ENCODE measurements at regions not wholly inside any gene's neighbourhood (a gene's known extent, or its start where the extent isn't known, plus 50 kb on each side); places are given as distances from the start of the nearest gene placed in this dataset.
A peak's percentile ranks its signal among the peaks of the same experiment; 100 is the strongest.

DNA sequence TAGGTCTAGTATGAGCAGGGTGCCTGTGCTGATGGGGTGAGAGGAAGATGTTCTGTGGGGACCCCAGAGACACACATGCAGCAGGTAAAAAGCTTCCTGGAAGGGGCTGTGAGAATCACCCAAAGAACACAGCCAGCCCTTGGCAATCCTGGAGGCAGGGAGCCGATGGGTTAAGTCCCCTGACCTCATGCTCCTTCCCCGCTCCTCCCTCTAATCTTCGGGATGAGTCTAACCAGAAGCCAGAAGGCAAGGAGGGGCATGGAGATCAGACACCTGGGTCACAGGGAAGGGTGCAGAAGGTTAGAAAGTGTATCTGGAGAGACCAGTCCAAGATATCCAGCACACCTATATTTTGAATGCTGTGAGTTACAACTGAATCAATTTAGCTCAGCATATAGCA lies 274.1 kb upstream of the PAPPA start:
- no peak overlapping the region for H3K4me3 ChIP-seq (ENCODE audit: control insufficient read depth, low read depth, low read length)
- TF ChIP-seq, protein P1, sequence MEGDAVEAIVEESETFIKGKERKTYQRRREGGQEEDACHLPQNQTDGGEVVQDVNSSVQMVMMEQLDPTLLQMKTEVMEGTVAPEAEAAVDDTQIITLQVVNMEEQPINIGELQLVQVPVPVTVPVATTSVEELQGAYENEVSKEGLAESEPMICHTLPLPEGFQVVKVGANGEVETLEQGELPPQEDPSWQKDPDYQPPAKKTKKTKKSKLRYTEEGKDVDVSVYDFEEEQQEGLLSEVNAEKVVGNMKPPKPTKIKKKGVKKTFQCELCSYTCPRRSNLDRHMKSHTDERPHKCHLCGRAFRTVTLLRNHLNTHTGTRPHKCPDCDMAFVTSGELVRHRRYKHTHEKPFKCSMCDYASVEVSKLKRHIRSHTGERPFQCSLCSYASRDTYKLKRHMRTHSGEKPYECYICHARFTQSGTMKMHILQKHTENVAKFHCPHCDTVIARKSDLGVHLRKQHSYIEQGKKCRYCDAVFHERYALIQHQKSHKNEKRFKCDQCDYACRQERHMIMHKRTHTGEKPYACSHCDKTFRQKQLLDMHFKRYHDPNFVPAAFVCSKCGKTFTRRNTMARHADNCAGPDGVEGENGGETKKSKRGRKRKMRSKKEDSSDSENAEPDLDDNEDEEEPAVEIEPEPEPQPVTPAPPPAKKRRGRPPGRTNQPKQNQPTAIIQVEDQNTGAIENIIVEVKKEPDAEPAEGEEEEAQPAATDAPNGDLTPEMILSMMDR (IDR thresholded peaks at IDR 0.05; ENCODE audit: control insufficient read depth, insufficient read depth, low read depth, low read length, missing control alignments) = no peak
- DNase-seq (ENCODE audit: low read depth) = no peak

DNA sequence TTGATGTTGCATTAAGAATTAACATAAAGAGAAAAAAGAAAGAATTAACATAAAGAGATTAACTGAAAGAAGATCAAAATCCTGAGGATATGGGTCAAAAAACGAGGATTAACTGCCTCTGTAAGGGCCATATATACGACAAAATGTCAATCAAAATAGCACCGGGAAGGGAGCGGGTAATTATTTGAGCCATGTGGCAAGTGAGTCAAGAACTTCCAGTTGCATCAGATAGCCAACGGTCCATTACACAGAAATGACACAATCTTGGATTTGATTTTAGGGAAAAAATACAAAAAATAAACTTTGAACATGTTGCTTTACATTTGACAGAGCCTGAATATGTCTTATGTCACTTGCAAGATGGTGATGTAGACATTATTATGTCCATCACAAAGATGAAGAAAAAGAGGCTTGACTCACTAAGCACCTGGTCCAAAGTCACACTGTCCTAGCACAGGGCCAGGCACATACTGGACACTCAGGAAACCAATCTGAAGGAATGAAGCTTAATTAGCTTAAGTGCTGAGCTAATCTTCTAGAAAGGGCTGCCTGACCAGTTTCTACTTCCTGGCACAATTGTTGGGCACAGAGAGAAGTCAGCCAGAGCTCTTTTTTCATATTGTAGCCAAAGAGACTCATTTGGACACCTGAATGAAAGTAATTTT lies 273.2 kb upstream of the PAPPA start:
- TF ChIP-seq, protein P1 (IDR thresholded peaks at IDR 0.05; ENCODE audit: control insufficient read depth, insufficient read depth, low read depth, low read length, missing control alignments) = no peak
- no peak for DNase-seq (ENCODE audit: low read depth)

DNA sequence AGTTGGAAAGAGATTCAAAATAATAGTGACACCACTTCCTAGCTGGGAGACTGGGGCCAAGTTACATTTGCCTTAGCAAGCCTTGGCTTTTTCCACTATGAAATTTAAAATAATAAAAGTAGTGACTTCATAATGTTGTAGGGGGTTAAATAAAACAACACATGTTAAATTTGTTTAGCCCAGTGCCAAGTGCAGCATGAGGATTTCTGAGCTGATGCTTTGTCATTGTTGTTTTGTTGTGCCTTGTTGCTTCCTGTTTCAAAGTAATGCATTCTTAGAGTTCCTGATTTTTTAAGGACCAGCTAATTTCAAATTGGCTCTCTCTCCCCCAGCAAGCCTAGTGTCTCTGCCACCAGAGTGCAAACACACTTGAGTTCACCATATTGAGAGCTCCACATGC lies 270.7 kb upstream of the PAPPA start:
- TF ChIP-seq, protein P1 (IDR thresholded peaks at IDR 0.05; ENCODE audit: control insufficient read depth, insufficient read depth, low read depth, low read length, missing control alignments) = no peak
- DNase-seq (ENCODE audit: low read depth) = no peak
- no peak overlapping the region for H3K4me3 ChIP-seq (ENCODE audit: control insufficient read depth, low read depth, low read length)

More for the DNA sequence above, 273.2 kb upstream of the PAPPA start:
- no peak overlapping the region for H3K4me3 ChIP-seq (ENCODE audit: control insufficient read depth, low read depth, low read length)

DNA sequence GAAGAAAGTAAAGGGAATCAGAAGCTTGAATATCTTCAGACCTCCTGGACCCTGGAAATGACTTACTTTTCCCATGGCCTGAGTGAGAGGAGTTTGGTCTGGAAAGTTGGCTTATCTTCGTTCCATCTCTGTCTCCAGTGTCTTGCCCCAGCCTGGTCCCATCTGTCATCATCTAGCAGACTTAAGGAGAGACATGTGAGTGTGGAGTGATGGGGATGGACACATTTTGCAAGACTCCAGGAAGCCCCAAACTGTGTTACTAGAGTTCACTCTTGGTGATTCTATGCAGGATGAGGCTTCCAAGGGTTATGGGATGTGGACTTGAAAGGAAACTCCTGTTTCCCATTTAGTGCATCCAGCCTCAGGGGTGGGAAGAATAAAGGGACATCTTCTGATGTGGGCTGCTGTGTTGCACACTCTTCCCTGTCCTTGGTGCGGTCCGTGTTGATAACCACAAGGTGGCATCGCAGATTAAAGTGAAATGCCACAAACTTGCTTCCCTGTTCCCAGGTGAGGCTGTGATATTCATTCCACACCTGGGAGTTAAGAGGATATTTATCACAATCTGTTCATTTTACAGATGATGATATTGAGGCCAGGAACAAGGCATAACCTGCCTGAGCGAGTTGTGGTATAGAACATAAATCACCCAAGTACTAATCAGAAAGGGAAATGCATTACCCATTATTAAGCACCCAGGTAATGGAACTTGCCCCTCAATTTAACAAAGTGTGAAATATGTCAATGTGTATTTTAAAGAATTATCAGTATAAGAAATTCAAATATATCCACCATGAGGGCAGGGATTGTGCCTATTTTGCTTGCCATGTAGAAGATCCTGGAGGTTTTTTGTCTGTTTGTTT lies 269.9 kb upstream of the PAPPA start:
- TF ChIP-seq, protein P1 (IDR thresholded peaks at IDR 0.05; ENCODE audit: control insufficient read depth, insufficient read depth, low read depth, low read length, missing control alignments) = peak; percentile 77

DNA sequence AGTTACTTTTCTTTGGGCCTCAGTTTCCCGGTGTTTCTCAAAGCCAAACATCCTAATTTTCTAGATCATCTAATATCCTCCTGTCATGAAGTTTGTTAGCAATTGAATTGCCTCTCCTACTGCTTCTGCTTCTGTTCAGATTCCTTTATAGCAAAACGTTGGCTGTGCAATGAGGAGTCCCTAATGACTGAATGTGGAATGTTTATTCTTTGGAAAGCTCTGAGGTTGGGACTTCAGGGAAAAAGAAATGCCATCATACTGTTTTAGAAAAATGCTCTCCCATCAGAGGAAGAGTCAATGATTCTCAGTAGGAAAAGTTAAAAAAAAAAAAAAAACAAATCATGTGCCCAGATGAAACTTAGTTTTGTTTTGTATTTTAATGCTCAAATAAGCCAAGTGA lies 268.7 kb upstream of the PAPPA start:
- DNase-seq (ENCODE audit: low read depth) = no peak
- TF ChIP-seq, protein P1 (IDR thresholded peaks at IDR 0.05; ENCODE audit: control insufficient read depth, insufficient read depth, low read depth, low read length, missing control alignments) = no peak
- no peak overlapping the region for H3K4me3 ChIP-seq (ENCODE audit: control insufficient read depth, low read depth, low read length)

More for the DNA sequence above, 269.9 kb upstream of the PAPPA start:
- H3K4me3 ChIP-seq (ENCODE audit: control insufficient read depth, low read depth, low read length) = no peak overlapping the region
- DNase-seq (ENCODE audit: low read depth) = no peak

DNA sequence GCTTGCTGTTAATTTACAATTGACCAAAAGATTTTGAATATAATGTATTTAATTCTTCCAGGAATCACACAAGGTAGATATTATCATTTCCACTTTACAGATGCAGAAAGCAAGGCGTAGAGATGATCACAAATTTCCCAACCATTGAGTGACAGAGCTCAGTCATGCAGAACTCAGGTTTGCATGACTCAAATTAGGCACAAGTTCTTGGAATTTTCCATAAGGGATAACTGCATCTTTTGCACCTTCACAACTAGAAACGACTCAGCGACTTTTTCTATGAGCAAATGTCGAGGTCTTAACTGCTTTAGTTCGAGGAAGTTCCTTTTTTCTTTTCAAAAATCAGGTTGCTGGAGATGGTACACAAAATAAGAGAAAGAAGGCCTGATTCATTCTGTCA lies 265.5 kb upstream of the PAPPA start:
- TF ChIP-seq, protein P1 (IDR thresholded peaks at IDR 0.05; ENCODE audit: control insufficient read depth, insufficient read depth, low read depth, low read length, missing control alignments) = no peak

More for the DNA sequence above, 265.5 kb upstream of the PAPPA start:
- no peak overlapping the region for H3K4me3 ChIP-seq (ENCODE audit: control insufficient read depth, low read depth, low read length)
- DNase-seq (ENCODE audit: low read depth) = no peak

Data from AG09309 (cell line).